ENCODE measurements at regions not wholly inside any gene's neighbourhood (a gene's known extent, or its start where the extent isn't known, plus 50 kb on each side); places are given as distances from the start of the nearest gene placed in this dataset.

DNA sequence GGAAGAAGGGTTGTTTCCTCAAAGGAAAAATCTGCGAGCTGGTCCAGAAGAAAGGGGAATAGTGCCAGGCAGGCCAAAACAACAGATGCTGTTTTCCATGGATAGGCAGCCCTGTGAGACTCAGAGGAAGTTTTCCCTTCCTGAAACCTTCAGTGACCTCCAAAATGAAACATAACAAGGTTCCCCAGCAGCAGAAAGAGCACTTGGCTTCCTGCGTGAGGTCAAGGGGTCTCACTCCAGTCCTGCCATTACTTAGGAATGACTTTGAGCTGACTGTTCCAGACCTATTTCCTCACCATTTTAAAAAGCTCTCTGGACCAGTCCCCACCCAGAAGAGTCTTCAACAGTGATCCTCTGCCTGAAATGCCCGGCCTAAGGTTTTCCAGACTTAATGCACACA, 104.6 kb upstream of the IPO5 start:
- no peaks in the 10 kb centered on the region for H3K36me3 ChIP-seq
- no peaks in the 10 kb centered on the region for H3K9me3 ChIP-seq
- no peaks in the 10 kb centered on the region for H3K27me3 ChIP-seq
- peaks cover 0 to 8% (median 0%) of the 10 kb centered on the region in 12 donors for H3K4me1 ChIP-seq
- no peak overlapping the region for H3K27ac ChIP-seq
- ATAC-seq: peak in 2 of 4 donors; percentile 30 to 34
- WGBS, 4 donors: 50 to 65% (median 61%) methylated on average over 3 of the region's 3 CpGs
- TF ChIP-seq, protein P1, sequence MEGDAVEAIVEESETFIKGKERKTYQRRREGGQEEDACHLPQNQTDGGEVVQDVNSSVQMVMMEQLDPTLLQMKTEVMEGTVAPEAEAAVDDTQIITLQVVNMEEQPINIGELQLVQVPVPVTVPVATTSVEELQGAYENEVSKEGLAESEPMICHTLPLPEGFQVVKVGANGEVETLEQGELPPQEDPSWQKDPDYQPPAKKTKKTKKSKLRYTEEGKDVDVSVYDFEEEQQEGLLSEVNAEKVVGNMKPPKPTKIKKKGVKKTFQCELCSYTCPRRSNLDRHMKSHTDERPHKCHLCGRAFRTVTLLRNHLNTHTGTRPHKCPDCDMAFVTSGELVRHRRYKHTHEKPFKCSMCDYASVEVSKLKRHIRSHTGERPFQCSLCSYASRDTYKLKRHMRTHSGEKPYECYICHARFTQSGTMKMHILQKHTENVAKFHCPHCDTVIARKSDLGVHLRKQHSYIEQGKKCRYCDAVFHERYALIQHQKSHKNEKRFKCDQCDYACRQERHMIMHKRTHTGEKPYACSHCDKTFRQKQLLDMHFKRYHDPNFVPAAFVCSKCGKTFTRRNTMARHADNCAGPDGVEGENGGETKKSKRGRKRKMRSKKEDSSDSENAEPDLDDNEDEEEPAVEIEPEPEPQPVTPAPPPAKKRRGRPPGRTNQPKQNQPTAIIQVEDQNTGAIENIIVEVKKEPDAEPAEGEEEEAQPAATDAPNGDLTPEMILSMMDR (IDR thresholded peaks at IDR 0.05): no peak
- TF ChIP-seq POLR2A (IDR thresholded peaks at IDR 0.05): no peak
- intact Hi-C loops (cut with DNase I): no loop called here
- H3K4me3 ChIP-seq: no peak overlapping the region
- no peak for DNase-seq

DNA sequence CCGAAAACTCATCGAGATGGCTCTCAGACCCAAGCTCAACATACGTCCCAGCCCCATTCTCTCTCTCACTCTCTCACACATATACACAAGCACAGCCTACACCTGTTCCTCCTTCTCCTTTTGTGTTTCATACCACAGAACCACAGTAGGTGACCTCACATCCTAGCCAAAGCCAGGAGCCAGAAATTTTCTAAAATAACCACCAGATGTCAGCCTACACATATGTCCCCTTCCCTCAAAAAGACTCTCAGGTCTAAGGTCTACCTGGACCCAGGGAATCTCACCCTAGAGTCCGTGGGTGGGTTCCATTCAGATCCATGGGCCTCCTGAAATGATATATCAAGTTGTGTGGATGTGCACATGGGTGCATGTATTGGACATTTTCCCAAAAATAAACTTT, 104.2 kb upstream of the IPO5 start:
- Histone ChIP-seq H3K9me3 (no peaks in the 10 kb centered on the region), H3K27me3 (no peaks in the 10 kb centered on the region), H3K36me3 (no peaks in the 10 kb centered on the region), H3K4me1 (peaks cover 0 to 8% (median 0%) of the 10 kb centered on the region in 12 donors), H3K4me3 (no peak overlapping the region), H3K27ac (no peak overlapping the region)
- no peak for DNase-seq
- intact Hi-C loops (cut with DNase I): no loop called here
- WGBS, 4 donors: 65 to 66% (median 66%) methylated on average over 4 of the region's 4 CpGs
- peak in 1 of 4 donors; percentile 49 for ATAC-seq
- no peak for TF ChIP-seq POLR2A (IDR thresholded peaks at IDR 0.05)
- TF ChIP-seq, protein P1 (IDR thresholded peaks at IDR 0.05): peak in 3 of 12 donors; percentile 19 to 27 (median 27)

DNA sequence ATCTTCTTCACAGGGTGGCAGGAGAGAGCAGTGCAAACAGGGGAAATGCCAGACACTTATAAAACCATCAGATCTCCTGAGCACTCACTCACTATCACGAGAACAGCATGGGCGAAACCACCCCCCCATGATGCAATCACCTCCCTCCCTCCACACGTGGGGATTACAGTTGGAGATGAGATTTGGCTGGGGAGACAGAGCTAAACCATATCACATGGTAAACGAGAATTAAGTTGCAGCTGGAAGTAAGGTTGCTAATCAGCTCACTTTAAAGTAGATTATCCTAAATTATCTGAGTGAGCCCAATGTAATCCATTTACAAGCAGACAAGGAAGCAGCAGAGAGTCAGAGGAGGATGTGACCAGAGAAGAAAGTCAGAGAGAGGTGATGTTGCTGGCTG, 102.2 kb upstream of the IPO5 start:
- H3K9me3 ChIP-seq: no peaks in the 10 kb centered on the region
- no peaks in the 10 kb centered on the region for H3K36me3 ChIP-seq
- intact Hi-C loops (cut with DNase I): loop anchor here in 6 of 10 donors (5.0 to 10.0 kb wide), 6 partner anchors 124 to 994 kb away; no protein-coding TSS in a partner anchor
- H3K4me3 ChIP-seq: no peak overlapping the region
- H3K27ac ChIP-seq: no peak overlapping the region
- ATAC-seq: no peak
- WGBS, 4 donors: 50 to 63% (median 54%) methylated on average over 4 of the region's 4 CpGs
- H3K4me1 ChIP-seq: peaks cover 0 to 15% (median 4%) of the 10 kb centered on the region in 12 donors
- no peak for TF ChIP-seq POLR2A (IDR thresholded peaks at IDR 0.05)
- TF ChIP-seq, protein P1 (IDR thresholded peaks at IDR 0.05): no peak
- no peak for DNase-seq
- H3K27me3 ChIP-seq: no peaks in the 10 kb centered on the region

DNA sequence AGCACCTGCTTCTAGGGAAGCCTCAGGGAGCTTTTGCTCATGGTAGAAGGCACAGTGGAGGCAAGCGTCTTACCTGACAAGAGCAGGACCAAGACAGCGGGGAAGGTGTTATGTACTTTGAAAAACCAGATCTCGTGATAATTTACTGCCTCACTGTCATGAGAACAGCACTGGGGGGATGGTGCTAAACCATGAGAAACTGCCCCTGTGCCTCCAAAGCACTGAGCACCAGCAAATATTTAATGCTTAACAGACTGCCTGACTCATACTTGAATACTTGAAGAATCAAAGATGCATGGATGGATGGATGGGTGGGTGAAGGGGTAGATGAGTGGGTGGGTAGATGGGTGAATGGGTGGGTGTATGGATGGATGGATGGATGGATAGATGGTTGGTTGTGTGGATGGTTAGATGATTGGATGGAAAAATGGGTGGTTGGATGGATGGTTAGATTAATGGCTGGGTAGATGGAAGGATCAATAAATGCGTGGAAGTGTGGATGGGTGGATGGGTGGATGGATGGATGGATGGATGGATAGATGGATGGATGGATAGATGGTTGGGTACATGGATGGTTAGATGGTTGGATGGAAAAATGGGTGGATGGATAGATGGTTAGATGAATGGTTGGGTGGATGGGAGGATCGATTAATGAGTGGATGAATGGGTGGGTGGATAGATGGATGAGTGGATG, 101.1 kb upstream of the IPO5 start:
- ATAC-seq (no peak), DNase-seq (no peak)
- Histone ChIP-seq H3K27ac (no peak overlapping the region), H3K27me3 (no peaks in the 10 kb centered on the region), H3K9me3 (no peaks in the 10 kb centered on the region), H3K4me1 (peaks cover 0 to 18% (median 4%) of the 10 kb centered on the region in 12 donors), H3K36me3 (no peaks in the 10 kb centered on the region), H3K4me3 (no peak overlapping the region)
- intact Hi-C loops (cut with DNase I): loop anchor here in 6 of 10 donors (5.0 to 10.0 kb wide), 6 partner anchors 122 to 992 kb away; no protein-coding TSS in a partner anchor
- TF ChIP-seq, protein P1 (IDR thresholded peaks at IDR 0.05): no peak
- TF ChIP-seq POLR2A (IDR thresholded peaks at IDR 0.05): no peak
- 76 to 82% (median 77%) methylated on average over 5 of the region's 5 CpGs for WGBS, 4 donors
